ENCODE measurements at regions not wholly inside any gene's neighbourhood (a gene's known extent, or its start where the extent isn't known, plus 50 kb on each side); places are given as distances from the start of the nearest gene placed in this dataset.
"Not testable (repeated sequence)": the region's sequence is repeated elsewhere in the genome, so short reads cannot be mapped to it uniquely, and the experiment has no call there.

- no peak for DNase-seq (ENCODE audit: low read depth)
Observed at GRCh38 chr6:85016726-85017125, 252.3 kb upstream of the TBX18 start.

- DNase-seq (ENCODE audit: low read depth) = peak; percentile 39
Observed at GRCh38 chr6:85015396-85015990, 251.1 kb upstream of the TBX18 start.

GRCh38 chr6:85010865-85011264, 246.5 kb upstream of the TBX18 start:
- DNase-seq (ENCODE audit: low read depth) = no peak

GRCh38 chr6:85008296-85009009, 244.1 kb upstream of the TBX18 start:
- peak; percentile 13 for DNase-seq (ENCODE audit: low read depth)

- no peak for DNase-seq (ENCODE audit: low read depth)
Observed at GRCh38 chr6:85006362-85006761, 242.0 kb upstream of the TBX18 start.

- no peak for DNase-seq (ENCODE audit: low read depth)
Observed at GRCh38 chr6:85005494-85005893, 241.1 kb upstream of the TBX18 start.

- no peak for DNase-seq (ENCODE audit: low read depth)
Observed at GRCh38 chr6:85004361-85004995, 240.1 kb upstream of the TBX18 start.

- no peak for DNase-seq (ENCODE audit: low read depth)
Observed at GRCh38 chr6:85002847-85003246, 238.4 kb upstream of the TBX18 start.

- no peak for DNase-seq (ENCODE audit: low read depth)
Observed at GRCh38 chr6:85000001-85000400, 235.6 kb upstream of the TBX18 start.

- DNase-seq (ENCODE audit: low read depth) = no peak
Observed at GRCh38 chr6:84998223-84998622, 233.8 kb upstream of the TBX18 start.

- not testable (repeated sequence) for DNase-seq (ENCODE audit: low read depth)
Observed at GRCh38 chr6:84988766-84989165, 224.4 kb upstream of the TBX18 start.

GRCh38 chr6:84985490-84985889, 221.1 kb upstream of the TBX18 start:
- DNase-seq (ENCODE audit: low read depth) = not testable (repeated sequence)

- DNase-seq (ENCODE audit: low read depth) = peak; percentile 7
Observed at GRCh38 chr6:84979541-84979940, 215.1 kb upstream of the TBX18 start.

- DNase-seq (ENCODE audit: low read depth) = no peak
Observed at GRCh38 chr6:84977363-84977705, 212.9 kb upstream of the TBX18 start.

GRCh38 chr6:84976526-84977362, 212.3 kb upstream of the TBX18 start:
- no peak for DNase-seq (ENCODE audit: low read depth)

GRCh38 chr6:84975316-84975715, 210.9 kb upstream of the TBX18 start:
- DNase-seq (ENCODE audit: low read depth) = no peak

GRCh38 chr6:84973606-84974005, 209.2 kb upstream of the TBX18 start:
- no peak for DNase-seq (ENCODE audit: low read depth)

- DNase-seq (ENCODE audit: low read depth) = no peak
Observed at GRCh38 chr6:84967965-84968364, 203.6 kb upstream of the TBX18 start.

- DNase-seq (ENCODE audit: low read depth) = peak; percentile 50
Observed at GRCh38 chr6:84967389-84967788, 203.0 kb upstream of the TBX18 start.

- no peak for DNase-seq (ENCODE audit: low read depth)
Observed at GRCh38 chr6:84953111-84953755, 188.8 kb upstream of the TBX18 start.

GRCh38 chr6:84944926-84945325, 180.5 kb upstream of the TBX18 start:
- not testable (repeated sequence) for DNase-seq (ENCODE audit: low read depth)

GRCh38 chr6:84943905-84944304, 179.5 kb upstream of the TBX18 start:
- DNase-seq (ENCODE audit: low read depth) = no peak

Data from EH (cell line).